Mucosa of rectum (tissue), 2 donors: ENCODE measurements at regions not wholly inside any gene's neighbourhood (a gene's known extent, or its start where the extent isn't known, plus 50 kb on each side); places are given as distances from the start of the nearest gene placed in this dataset.
"Not testable (repeated sequence)": the region's sequence is repeated elsewhere in the genome, so short reads cannot be mapped to it uniquely, and the experiment has no call there.

Experiments used
- H3K27ac ChIP-seq, 2 donors: one replicate each; pipeline ENCODE4 v1.7.0; 2013; ENCODE audit warnings: inconsistent platforms in 2 of 2, low read depth in 2 of 2, low read length in 2 of 2
- H3K27me3 ChIP-seq, 2 donors: one replicate each; pipeline ENCODE4 v1.7.0; 2013; ENCODE audit warnings: low read length in 2 of 2; ENCODE audit not compliant: control insufficient read depth in 2 of 2, insufficient read depth in 2 of 2
- H3K36me3 ChIP-seq, 2 donors: one replicate each; pipeline ENCODE4 v1.7.0; 2013; ENCODE audit warnings: low read length in 2 of 2; ENCODE audit not compliant: control insufficient read depth in 2 of 2, insufficient read depth in 2 of 2
- H3K4me1 ChIP-seq, 2 donors: one replicate each; pipeline ENCODE4 v1.7.0; 2013; ENCODE audit warnings: low read length in 2 of 2, mild to moderate bottlenecking in 1 of 2; ENCODE audit not compliant: control insufficient read depth in 2 of 2, insufficient read depth in 2 of 2
- H3K4me3 ChIP-seq, 2 donors: one replicate each; pipeline ENCODE4 v1.7.0; 2013; ENCODE audit warnings: low read length in 2 of 2
- H3K9ac ChIP-seq, 2 donors: one replicate each; pipeline ENCODE4 v1.7.0; 2013; ENCODE audit warnings: low read length in 2 of 2, low read depth in 1 of 2, mild to moderate bottlenecking in 1 of 2
- H3K9me3 ChIP-seq, 2 donors: one replicate each; pipeline ENCODE4 v1.7.0; 2013; ENCODE audit warnings: low read length in 2 of 2; ENCODE audit not compliant: control insufficient read depth in 2 of 2
- donor health status: healthy.
- donor health status: Normal muscosa, but diverticular disease.

- Histone ChIP-seq H3K9ac (no peak overlapping the region), H3K27me3 (no peaks in the 10 kb centered on the region), H3K9me3 (no peaks in the 10 kb centered on the region), H3K4me3 (no peak overlapping the region), H3K4me1 (peaks cover 16 to 35% of the 10 kb centered on the region in 2 donors), H3K36me3 (no peaks in the 10 kb centered on the region), H3K27ac (no peak overlapping the region)
These were observed 71.0 kb downstream of the EDN1 start for GRCh38 chr6:12361042-12361765.

- peaks cover 19 to 52% of the 10 kb centered on the region in 2 donors for H3K4me1 ChIP-seq
- H3K9ac ChIP-seq, H3K4me3 ChIP-seq, H3K9me3 ChIP-seq, H3K36me3 ChIP-seq, H3K27me3 ChIP-seq: not testable (repeated sequence)
- peak overlapping the region; percentile 86 to 94 for H3K27ac ChIP-seq
These were observed 73.1 kb downstream of the EDN1 start for GRCh38 chr6:12363277-12363650.

- Histone ChIP-seq H3K27me3 (no peaks in the 10 kb centered on the region), H3K4me1 (peaks cover 19 to 52% of the 10 kb centered on the region in 2 donors), H3K4me3 (peak overlapping the region; percentile 43), H3K36me3 (no peaks in the 10 kb centered on the region), H3K27ac (peak overlapping the region; percentile 86 to 94), H3K9me3 (no peaks in the 10 kb centered on the region), H3K9ac (peak overlapping the region; percentile 6 to 38)
These were observed 73.7 kb downstream of the EDN1 start for GRCh38 chr6:12363651-12364381.

- Histone ChIP-seq H3K36me3 (no peaks in the 10 kb centered on the region), H3K27ac (peak overlapping the region; percentile 86 to 94), H3K4me3 (no peak overlapping the region), H3K9me3 (no peaks in the 10 kb centered on the region), H3K9ac (peak overlapping the region in 1 of 2 donors; percentile 20), H3K4me1 (peaks cover 19 to 52% of the 10 kb centered on the region in 2 donors), H3K27me3 (no peaks in the 10 kb centered on the region)
These were observed 74.5 kb downstream of the EDN1 start for GRCh38 chr6:12364621-12365020.

- no peaks in the 10 kb centered on the region for H3K9me3 ChIP-seq
- H3K27ac ChIP-seq = peak overlapping the region; percentile 80 to 85
- no peak overlapping the region for H3K4me3 ChIP-seq
- H3K4me1 ChIP-seq = peaks cover 24 to 53% of the 10 kb centered on the region in 2 donors
- peak overlapping the region in 1 of 2 donors; percentile 17 for H3K9ac ChIP-seq
- H3K27me3 ChIP-seq = no peaks in the 10 kb centered on the region
- no peaks in the 10 kb centered on the region for H3K36me3 ChIP-seq
These were observed 76.6 kb downstream of the EDN1 start for GRCh38 chr6:12366731-12367130.

GRCh38 chr6:12367412-12367811 lies 77.3 kb downstream of the EDN1 start:
- Histone ChIP-seq H3K36me3 (no peaks in the 10 kb centered on the region), H3K4me3 (no peak overlapping the region), H3K27ac (peak overlapping the region in 1 of 2 donors; percentile 85), H3K27me3 (no peaks in the 10 kb centered on the region), H3K9me3 (no peaks in the 10 kb centered on the region), H3K4me1 (peaks cover 29 to 54% of the 10 kb centered on the region in 2 donors), H3K9ac (no peak overlapping the region)

- H3K4me3 ChIP-seq = no peak overlapping the region
- no peaks in the 10 kb centered on the region for H3K9me3 ChIP-seq
- no peaks in the 10 kb centered on the region for H3K36me3 ChIP-seq
- H3K9ac ChIP-seq = no peak overlapping the region
- H3K4me1 ChIP-seq = peaks cover 30 to 39% of the 10 kb centered on the region in 2 donors
- H3K27ac ChIP-seq = no peak overlapping the region
- no peaks in the 10 kb centered on the region for H3K27me3 ChIP-seq
These were observed 79.2 kb downstream of the EDN1 start for GRCh38 chr6:12369355-12369754.

- Histone ChIP-seq H3K27ac (no peak overlapping the region), H3K9ac (no peak overlapping the region), H3K4me1 (peaks cover 26 to 34% of the 10 kb centered on the region in 2 donors), H3K9me3 (no peaks in the 10 kb centered on the region), H3K4me3 (no peak overlapping the region), H3K27me3 (no peaks in the 10 kb centered on the region), H3K36me3 (no peaks in the 10 kb centered on the region)
These were observed 79.7 kb downstream of the EDN1 start for GRCh38 chr6:12369781-12370262.

- H3K27ac ChIP-seq = peak overlapping the region; percentile 34 to 69
- no peaks in the 10 kb centered on the region for H3K36me3 ChIP-seq
- peaks cover 15 to 22% of the 10 kb centered on the region in 2 donors for H3K4me1 ChIP-seq
- no peaks in the 10 kb centered on the region for H3K9me3 ChIP-seq
- peak overlapping the region in 1 of 2 donors; percentile 10 for H3K4me3 ChIP-seq
- no peak overlapping the region for H3K9ac ChIP-seq
- H3K27me3 ChIP-seq = no peaks in the 10 kb centered on the region
These were observed 81.0 kb downstream of the EDN1 start for GRCh38 chr6:12371151-12371550.

GRCh38 chr6:12371641-12372146 lies 81.5 kb downstream of the EDN1 start:
- Histone ChIP-seq H3K27ac (peak overlapping the region; percentile 52 to 69), H3K36me3 (no peaks in the 10 kb centered on the region), H3K9me3 (no peaks in the 10 kb centered on the region), H3K27me3 (no peaks in the 10 kb centered on the region), H3K9ac (no peak overlapping the region), H3K4me3 (peak overlapping the region in 1 of 2 donors; percentile 10), H3K4me1 (peaks cover 11 to 16% of the 10 kb centered on the region in 2 donors)
